ENCODE measurements at regions not wholly inside any gene's neighbourhood (a gene's known extent, or its start where the extent isn't known, plus 50 kb on each side); places are given as distances from the start of the nearest gene placed in this dataset.

- no peak for TF ChIP-seq CTCF (conservative IDR thresholded peaks at IDR 0.05; ENCODE audit: low read length)
- TF ChIP-seq EZH2phosphoT487 (IDR thresholded peaks at IDR 0.05; ENCODE audit: borderline replicate concordance): no peak
These were observed 479.7 kb upstream of the MEIS1 start for GRCh38 chr2:65955259-65955658.

Measured in Loucy (cell line).